ENCODE measurements at regions not wholly inside any gene's neighbourhood (a gene's known extent, or its start where the extent isn't known, plus 50 kb on each side); places are given as distances from the start of the nearest gene placed in this dataset.

DNA sequence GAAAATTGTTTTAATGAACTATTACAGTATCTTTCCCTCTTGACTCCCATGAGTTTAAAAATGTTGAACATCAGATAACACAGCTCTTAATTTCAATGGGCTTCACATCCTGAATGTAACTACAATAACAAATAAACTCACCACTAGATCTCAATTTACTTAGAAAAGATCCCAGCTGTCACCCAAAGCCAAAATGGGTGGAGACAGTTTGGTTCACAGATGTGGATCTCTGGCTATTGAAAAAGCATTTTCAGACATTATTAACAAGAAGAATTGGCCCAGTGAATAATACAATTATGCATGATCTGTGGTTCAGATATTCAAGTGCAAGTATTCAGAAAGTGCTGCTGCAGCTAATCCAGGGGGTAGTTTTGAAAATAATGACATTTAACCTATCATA lies 184.7 kb upstream of the RALGAPA2 start:
- TF ChIP-seq SMC3 (conservative IDR thresholded peaks at IDR 0.05; ENCODE audit: poor library complexity) (no peak), TAF1 (IDR thresholded peaks at IDR 0.05; ENCODE audit: low read depth) (no peak), MXI1 (conservative IDR thresholded peaks at IDR 0.05; ENCODE audit: poor library complexity, severe bottlenecking) (no peak), CTCF (IDR thresholded peaks at IDR 0.05; ENCODE audit: poor library complexity, severe bottlenecking) (no peak), EZH2 (IDR thresholded peaks at IDR 0.05; ENCODE audit: borderline replicate concordance, insufficient read depth, low read length, poor library complexity, severe bottlenecking) (no peak), EP300 (conservative IDR thresholded peaks at IDR 0.05; ENCODE audit: poor library complexity, severe bottlenecking) (no peak), POLR2AphosphoS5 (IDR thresholded peaks at IDR 0.05) (no peak)
- TF ChIP-seq, protein P1, sequence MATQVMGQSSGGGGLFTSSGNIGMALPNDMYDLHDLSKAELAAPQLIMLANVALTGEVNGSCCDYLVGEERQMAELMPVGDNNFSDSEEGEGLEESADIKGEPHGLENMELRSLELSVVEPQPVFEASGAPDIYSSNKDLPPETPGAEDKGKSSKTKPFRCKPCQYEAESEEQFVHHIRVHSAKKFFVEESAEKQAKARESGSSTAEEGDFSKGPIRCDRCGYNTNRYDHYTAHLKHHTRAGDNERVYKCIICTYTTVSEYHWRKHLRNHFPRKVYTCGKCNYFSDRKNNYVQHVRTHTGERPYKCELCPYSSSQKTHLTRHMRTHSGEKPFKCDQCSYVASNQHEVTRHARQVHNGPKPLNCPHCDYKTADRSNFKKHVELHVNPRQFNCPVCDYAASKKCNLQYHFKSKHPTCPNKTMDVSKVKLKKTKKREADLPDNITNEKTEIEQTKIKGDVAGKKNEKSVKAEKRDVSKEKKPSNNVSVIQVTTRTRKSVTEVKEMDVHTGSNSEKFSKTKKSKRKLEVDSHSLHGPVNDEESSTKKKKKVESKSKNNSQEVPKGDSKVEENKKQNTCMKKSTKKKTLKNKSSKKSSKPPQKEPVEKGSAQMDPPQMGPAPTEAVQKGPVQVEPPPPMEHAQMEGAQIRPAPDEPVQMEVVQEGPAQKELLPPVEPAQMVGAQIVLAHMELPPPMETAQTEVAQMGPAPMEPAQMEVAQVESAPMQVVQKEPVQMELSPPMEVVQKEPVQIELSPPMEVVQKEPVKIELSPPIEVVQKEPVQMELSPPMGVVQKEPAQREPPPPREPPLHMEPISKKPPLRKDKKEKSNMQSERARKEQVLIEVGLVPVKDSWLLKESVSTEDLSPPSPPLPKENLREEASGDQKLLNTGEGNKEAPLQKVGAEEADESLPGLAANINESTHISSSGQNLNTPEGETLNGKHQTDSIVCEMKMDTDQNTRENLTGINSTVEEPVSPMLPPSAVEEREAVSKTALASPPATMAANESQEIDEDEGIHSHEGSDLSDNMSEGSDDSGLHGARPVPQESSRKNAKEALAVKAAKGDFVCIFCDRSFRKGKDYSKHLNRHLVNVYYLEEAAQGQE (IDR thresholded peaks at IDR 0.05; ENCODE audit: borderline replicate concordance), result no peak
